Activated T-cell treated with anti-CD3 and anti-CD28 coated beads, Interleukin-2, amount 50 U/mL, for 48 hours (primary cell): ENCODE measurements at regions not wholly inside any gene's neighbourhood (a gene's known extent, or its start where the extent isn't known, plus 50 kb on each side); places are given as distances from the start of the nearest gene placed in this dataset.

Experiments
- DNase-seq, 2 experiments: peaks; one replicate each; pipeline ENCODE4 v3.0.0-alpha.2; 2020

DNA sequence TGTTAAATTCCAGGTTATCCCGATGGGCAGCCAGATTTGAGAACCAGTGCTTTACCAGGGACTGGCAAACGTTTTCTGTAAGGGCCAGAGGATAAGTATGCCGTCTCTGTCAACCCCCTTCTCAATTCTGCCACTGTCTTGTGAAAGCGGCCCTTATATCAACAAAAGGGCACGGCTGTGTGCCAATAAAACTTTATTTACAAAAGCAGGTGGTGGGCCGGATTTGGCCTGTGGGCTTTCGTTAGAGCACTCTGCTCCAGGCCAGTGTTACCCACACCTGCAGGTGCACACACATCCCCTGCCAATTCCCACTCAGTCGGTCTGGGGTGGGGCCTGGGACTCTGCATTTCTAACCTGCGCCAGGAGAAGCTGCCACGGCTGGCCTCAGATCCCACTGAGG lies 111.2 kb downstream of the RFLNA start:
- no peak for DNase-seq

DNA sequence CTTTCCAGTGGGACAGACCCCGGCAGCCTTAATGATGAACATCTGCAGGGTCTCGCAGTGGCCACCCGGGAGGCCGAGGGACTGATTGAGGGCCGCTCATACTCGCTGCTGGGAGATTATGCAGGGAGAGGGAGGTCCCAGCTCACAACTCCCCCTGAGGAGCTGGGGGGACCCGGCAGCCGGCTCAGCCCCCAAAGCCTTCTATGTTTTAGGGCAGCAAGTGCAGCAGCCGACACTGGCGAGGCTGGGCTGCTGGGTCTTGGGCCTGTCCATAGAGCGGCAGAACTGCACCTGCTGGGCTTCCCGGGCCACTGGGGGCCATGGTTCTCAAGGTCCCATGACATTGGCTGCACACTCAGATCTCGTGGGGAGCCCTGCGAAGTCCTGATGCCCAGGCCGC lies 110.7 kb downstream of the RFLNA start:
- no peak for DNase-seq

DNA sequence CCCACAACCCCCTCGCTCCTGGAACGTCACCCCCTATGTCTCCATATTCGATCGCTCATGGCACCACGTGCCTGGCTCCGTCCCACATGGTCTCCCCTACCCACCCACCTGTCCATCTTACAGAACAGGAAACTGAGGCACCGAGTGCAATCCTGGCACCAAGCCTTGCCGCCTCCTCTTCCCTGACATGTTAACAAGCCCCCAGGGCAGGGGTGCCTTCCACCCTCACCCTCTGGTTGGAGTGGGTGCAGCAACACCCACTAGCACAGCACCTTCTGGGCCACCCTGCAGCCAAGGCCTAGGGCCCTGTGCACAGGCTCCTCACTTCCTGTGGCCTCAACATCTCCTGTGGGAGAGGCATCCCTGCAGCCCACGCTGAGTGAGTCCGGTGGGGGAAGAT lies 110.3 kb downstream of the RFLNA start:
- DNase-seq = no peak

DNA sequence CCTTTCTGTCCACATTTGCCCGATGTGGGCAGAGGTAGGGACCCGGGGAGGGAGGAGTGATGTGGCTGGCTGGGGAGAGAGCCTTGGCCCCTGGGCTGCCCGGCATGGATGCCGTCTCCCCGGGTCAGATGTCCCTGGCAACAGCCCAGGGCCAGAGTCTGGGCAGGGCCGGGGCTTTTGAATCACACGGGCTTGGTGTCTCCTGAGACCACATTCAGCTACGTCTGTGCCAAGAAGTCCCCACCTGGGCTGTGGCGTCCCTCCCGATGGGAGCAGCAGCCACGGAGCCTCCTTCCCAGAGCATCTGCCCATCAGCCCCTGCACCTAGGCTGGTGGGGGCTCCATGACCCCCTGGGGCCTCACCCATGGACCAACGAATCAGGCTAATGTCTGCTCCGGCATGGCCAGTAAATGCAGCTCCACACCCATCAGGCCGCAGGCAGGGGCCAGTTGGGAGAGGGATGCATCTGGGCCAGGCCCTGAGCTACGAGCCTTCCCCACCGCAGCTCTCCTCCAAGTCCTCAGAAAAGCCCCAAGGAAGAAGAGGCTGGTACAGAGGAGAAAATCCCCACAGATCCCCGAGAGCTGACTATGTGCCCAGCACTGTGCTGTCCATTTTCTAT lies 109.4 kb downstream of the RFLNA start:
- no peak for DNase-seq

DNA sequence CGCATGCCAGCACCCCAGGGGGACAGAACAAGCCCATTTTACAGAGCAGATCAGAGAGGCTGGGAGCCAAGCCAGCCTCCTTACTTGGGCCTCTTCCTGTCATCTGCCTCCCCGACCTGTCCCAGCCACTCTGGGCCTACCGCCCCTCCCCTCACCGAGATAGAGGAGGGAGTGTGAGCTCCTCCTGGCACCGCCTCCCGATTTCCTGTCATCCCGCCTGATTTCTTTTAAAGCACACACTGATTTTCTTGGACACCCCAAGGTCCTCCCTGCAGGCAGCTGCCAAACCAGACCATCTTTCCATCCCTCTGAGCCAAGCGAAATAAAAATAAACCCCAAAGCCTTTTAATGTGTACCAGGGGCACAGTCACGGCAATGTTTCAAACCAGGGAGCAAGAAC lies 108.4 kb downstream of the RFLNA start:
- DNase-seq = no peak

DNA sequence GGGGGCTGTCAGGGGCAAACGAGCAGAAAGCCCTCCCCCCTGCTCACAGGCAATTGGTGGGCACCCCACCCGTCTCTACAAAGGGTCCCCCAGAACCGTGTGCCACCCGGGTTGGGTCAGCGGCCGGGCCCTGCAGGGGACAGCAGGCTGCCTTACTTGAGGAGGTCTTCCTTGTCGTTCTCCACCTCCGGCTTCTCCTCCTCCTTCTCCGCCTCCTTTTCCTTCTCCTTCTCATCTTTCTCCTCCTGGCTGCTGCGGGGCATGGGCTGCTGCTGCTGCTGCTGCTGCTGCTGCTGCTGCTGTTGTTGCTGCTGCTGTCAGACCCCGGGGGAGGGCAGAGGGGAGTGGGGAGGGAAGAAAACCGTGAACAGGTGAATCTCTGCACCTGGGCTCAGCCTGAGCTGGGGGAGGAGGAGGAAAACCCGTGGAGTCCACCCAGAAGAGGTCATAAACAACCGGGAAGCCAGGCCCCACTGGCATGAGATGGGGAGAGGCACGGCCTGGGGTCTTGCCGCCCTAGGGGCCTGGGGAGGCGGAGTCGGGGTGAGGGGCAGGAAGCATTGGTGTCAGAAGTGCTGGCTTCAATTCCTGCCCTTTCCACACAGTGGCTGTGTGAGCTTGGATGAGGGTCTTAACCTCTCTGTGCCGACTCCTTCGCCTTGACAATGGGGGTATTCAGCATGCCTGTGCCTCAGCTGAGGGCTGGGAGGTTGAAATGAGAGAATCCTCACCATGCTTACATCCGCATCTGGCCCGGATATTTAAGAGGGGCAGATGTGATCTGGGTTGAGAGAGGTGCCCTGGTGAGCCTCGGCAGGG lies 107.6 kb downstream of the RFLNA start:
- DNase-seq = no peak

DNA sequence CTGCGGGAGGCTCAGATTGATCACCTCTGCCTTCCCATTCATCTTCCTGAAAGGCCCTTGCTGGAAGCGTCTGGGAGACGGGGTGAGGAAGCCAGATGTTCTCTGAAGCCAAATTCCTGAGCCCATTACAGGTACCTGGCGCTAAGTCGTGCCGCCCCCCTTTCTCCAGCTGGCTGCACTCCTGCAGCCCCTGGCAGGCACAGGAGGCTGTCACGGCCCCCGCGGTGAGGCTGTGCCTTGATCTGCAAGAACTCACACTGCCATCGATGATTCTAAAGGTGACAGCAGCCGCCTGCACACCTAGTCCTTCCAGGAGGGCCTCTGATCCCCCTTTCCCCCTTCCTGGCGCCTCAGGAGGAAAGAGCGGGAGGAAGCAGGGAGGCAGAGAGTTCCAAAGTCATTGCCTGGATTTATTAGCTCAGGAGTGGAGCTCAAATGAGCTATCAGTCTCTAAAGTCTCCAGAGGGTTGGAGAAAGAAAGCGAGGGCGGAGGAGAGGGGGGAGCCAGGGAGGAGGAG lies 106.9 kb downstream of the RFLNA start:
- DNase-seq = no peak

DNA sequence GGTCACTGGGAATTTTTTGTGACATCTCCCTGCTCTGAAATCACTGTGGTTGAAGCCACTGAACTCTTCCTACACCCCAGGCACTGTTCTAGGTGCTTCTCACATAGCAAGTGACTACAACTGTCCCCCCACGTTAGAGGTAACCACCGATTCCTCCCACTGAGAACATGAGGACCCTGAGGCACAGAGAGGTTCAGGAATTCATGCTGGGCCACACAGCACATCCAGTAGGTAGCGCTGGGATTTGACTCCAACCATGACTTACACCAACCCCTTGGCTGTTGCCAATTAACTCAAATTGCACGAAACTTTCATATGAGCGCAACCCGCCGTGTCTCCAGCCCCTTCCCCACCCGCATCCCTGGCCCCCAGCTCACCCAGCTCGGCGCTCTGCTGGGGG lies 105.2 kb downstream of the RFLNA start:
- no peak for DNase-seq

DNA sequence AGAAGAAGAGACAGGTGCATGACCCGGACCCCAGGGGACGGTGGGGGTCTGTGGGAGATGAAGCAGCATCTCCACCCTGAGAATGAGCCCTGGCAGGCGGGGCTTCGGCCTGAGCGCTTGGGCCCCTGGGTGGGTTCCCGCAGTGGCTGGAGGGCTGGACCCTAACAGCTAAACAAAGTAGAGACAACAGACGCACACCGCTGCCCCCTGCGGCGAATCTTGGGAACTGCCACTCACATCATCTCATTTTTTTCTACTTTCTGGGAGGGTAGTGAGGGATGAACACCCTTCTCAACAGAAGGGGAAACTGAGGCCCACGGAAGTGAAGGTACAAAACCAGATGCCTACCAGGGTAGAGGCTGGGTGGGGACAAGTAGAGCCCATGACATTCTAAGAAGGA lies 104.7 kb downstream of the RFLNA start:
- peak; percentile 57 to 58 for DNase-seq

DNA sequence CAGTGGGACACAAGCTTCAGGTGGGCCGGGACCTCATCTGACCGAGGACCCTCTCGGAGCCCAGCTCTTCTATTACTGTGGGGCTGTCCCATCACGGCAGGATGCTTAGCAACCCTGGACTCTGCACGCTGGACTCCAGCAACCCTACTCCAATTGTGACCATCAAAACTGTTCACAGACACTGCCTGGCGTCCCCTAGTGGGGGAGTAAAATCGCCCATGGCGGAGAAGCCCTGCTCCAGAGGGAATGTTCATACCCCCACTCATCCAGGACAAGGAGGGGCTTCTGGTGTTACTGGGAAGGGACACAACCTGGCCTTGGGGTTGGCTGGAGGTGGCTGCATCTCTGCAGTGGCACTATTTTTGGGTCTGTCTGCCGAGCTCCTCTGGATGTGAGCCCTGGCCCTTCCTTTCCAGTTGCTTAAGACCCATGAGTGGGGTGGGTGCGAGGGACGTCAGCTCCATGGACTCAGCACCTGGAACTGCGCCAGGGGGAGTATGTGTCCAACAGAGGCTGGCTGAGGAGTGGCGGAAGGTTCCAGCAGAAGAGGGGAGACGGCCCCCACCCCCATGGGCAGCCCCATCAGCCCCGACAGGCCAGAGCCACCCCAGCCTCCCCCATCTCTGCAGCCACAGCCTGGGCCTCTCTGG lies 103.8 kb downstream of the RFLNA start:
- no peak for DNase-seq

DNA sequence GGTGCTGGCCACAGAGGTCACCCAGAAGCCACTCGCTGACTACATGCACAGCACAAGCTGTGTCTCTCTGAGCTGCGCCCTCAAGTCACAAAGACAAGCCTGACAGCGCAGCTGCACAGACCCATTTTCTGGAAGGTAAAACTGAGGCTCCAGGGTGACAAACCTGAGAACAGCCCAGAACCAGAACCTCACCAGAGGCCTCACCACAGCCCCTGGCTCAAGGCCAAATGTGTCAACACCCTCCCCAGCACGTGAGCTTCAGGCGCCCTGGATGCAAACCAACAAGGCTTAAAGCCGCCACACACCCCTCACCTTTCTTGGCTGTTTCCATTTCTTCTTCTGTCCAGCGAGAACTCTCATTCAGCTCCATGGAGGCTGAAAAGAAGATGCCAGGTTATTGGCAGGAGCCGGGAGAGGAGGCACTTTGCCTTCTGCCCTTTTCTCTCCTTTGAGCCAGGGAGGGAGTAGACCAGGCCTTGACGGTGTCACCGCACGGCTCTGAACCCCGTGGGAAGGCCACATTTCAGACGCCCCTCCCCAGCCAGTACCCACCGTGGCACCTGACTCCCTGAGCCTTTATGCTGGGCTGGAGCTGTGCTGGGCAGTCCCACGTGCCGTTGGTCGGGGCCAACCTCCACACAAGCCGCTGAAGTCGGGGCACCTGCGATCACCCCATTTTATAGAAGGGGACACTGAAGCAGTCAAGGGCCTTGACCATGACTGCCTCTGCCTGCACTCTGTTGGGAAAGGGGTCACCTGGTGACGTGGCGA lies 103.1 kb downstream of the RFLNA start:
- no peak for DNase-seq

DNA sequence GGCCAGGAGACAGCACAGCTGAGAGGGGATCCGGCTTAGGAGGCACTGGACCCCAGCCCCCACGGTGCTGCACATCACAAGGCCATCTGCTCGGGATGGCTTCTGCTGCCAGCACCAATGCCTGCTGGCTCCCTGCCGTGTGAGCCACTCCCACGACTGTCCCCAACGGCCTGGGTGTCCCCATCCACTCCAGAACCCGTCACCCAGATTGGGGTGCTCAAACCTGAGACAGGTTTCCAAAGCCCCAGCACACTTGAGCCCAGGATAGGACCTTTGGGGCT lies 102.4 kb downstream of the RFLNA start:
- DNase-seq = no peak

DNA sequence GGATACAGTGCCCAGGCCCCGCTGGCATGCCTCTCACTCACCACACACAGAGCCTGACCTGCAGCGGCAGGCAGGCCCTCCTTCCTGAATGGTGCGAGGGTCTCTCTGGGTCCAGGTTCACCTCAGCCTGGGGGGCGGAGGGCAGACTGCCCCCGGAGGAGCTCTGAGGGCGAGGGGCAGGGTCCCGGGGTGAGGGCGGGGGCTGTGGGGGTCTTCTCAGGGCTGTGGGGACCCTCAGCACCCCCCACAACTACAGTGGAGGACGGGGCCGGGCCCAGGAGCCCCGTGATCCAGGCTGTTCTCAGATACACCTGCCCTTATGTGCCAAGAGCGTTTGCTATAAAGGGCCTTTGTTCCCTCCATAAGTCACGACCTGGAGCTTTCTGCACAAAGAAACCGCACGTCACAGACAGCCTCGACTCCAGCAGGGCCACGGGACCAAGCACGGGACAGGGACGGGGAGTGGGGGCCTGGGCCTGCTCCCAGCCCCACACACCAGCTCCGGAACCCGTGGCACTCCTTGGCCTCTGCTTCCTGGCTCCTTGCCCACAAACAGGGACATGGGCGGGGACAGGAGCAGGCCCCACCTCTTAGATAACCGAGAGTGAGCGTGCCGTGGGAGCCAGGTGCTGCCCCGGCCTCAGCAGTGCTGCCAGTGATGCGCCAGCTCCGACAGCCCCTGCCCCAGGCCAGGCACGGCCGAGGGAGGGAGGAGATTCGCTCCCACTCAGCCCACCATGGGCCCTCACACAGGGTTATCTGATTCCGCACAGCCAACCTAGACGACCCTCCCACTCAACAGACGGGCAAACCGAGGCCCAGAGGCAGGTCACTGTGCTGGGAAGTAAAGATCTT lies 101.9 kb downstream of the RFLNA start:
- DNase-seq = no peak

DNA sequence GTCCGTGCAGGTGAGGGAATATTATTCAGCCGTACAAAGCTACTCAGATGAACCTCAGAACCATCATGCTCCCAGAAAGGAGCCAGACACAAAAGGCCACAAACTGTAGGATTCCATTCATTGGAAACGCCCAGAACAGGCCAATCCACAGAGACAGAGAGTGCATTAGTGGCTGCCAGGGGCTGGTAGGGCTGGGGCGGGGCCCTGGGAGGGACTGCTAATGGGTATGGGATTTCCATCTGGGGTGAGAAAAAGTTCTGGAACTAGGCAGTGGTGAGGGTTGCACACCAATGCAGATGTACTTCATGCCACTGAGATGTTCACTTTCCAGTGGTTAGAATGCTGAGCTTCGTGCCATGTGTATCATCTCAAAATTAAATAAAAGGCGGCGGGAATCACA lies 101.1 kb downstream of the RFLNA start:
- no peak for DNase-seq

DNA sequence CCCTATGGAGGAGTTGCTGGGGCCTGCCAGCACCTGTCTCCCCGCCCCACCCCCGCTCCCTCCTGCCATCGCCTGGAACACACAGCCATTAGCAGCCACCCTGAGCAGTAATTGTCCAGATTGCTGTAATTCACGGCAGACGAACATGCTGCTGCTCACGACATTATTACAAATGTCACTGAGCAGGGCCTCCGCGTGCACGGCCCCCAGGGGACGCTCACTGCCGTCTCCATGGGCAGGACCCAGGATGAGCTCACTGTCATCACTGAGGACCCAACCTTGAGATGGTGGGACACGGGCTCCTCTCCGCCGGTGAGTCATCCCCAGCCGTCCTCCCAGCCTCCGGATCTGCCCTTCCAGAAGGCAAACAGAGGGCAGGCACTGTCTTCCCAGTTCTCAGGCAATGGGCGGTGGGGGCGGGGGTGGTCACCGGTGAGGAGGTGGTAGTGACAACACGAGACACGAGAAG lies 100.4 kb downstream of the RFLNA start:
- no peak for DNase-seq

DNA sequence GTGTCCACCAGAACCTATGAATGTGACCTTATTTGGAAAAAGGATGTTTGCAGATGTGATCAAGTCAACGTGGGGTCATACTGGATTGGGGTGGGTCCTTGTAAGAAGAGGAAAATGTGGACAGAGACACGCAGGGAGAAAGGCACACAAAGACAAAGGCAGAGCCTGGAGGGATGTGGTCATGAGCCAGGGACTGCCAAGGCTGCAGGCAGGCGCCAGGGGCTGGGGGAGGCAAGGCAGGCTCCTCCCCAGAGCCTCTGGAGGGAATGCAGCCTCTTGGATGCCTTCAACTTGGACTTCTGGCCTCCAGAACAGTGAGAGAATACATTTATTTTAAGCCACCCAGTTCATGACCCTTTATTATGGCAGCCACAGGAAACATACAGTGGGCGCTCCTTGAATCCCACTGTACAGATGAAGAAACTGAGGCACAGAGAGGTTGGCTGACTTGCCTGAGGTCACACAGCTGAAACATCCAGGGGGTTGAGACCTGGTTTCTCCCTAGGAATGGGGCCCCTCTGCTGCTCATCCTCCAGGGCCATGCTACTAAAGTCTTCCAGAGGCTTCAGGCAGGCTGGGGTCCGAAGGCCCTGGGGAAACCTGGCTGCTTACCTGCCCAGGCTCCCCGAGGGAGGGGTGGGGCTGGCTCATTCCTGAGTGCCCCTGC lies 99.7 kb downstream of the RFLNA start:
- no peak for DNase-seq

DNA sequence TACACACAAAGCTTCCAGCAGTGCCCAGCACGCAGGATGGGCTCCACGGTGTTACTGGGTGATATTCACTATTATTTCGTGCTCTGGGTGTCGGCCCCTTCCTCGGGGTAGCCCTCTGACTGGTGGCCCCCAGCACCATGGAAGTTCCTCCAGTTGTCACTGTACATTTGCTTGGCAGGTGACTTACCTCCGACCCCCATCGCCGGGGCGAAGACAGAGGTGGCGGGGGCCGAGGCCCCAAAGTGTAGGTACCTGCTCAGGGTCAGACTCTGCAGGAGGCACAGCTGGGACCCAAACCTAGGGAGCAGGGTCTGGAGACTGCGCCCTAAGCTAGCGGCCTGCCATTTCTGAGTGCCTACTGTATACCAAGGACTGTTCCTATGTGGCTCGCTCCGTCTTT lies 98.9 kb downstream of the RFLNA start:
- no peak for DNase-seq

DNA sequence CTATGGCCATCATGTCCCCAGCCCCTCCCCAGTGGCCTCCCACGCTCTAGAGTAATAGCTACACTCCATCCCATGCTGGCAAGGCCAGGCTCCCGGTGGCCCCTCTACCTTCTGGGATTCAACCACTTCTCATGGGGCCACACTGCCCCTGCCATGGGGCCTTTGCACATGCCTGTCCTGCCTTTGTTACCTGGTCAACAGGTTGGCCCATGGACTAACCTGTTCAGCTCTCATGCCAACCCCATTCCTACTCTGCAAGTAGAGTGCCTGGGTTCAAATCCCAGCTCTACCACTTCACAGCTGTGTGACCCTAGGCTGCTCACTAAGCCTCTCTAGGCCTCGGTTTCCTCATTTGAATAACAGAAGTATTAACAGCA lies 98.5 kb downstream of the RFLNA start:
- no peak for DNase-seq

DNA sequence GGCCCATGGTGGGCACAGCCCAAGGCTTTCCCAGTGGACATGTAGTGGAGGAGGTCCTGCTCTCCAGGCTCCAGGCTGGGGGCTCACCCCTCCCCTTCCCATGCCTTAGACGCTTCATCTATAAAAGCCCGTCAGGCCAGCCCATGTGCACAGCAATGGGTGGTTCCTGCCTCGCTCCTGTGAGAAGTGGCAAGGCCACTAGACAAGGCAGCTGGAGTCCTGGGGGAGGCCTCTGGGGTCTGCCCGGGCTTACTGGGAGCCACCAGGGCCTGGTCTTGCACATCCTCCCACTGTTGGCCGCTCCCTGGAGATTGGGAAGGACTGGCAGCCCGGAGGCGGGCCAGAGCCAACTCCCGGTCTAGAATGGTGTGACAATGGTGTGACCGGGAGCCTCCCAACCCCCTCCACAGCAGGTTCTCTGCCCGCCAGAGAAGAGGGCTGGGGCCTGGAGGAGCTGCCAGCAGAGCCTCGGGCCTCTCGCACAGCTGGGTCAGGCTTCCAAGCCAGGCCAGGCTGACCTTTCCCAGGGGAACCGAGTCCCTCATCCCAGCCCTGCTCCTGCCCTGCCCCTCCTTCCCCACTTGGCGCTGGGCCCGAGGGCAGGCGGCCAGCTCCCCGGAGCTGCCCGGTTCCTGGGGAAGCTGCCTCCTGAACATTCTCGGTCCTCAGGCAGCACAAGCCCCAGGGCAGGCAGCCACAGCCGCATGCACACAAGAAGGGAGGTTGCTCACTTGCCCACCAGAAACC lies 97.9 kb downstream of the RFLNA start:
- no peak for DNase-seq

DNA sequence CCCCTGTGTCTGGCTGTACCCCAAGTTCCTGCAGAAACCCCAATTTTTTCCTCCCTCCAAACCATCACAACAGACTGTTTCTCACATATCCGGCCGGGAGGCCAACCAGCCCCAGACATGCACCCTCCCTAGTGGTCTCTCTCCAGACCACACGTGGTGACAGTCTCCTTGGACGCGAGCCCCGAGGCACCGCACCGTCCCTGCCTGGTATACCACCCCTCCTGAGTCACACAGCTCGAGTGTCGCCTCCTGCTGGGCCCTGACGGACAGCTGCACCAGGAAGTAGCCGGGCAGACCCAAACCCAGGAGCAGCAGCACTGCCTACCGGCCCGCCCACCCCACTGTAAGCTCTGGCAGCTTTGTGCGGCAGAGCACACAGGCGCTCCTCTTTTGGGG lies 97.4 kb downstream of the RFLNA start:
- DNase-seq = peak; percentile 31 to 45
